Peyer's patch (tissue), 4 donors: ENCODE measurements at regions not wholly inside any gene's neighbourhood (a gene's known extent, or its start where the extent isn't known, plus 50 kb on each side); places are given as distances from the start of the nearest gene placed in this dataset.

Source experiments
- DNase-seq, 3 donors: peaks; one replicate each; pipeline ENCODE4 v3.0.0-alpha.2; 2017 to 2019
- H3K27ac ChIP-seq, 4 donors: fragments of 200-600 bp; sonication (generic); one replicate each; pipeline ENCODE4 v1.5.1; 2016 to 2019
- H3K27me3 ChIP-seq, 2 donors: fragments of 200-600 bp; sonication (generic); one replicate each; pipeline ENCODE4 v1.5.1; 2019
- H3K36me3 ChIP-seq, 3 donors: fragments of 200-600 bp; sonication (generic); one replicate each; pipeline ENCODE4 v1.5.1; 2016 to 2019
- H3K4me1 ChIP-seq, 4 donors: fragments of 200-600 bp; sonication (generic); one replicate each; pipeline ENCODE4 v1.5.1; 2016 to 2019
- H3K4me3 ChIP-seq, 4 donors: fragments of 200-600 bp; sonication (generic); 1 replicate in 3 of 4; 2 replicates in 1 of 4; pipeline ENCODE4 v1.5.1; 2016 to 2019; ENCODE audit warnings: mild to moderate bottlenecking in 1 of 4
- H3K9me3 ChIP-seq, 4 donors: fragments of 200-600 bp; sonication (generic); one replicate each; pipeline ENCODE4 v1.5.1; 2016 to 2019; ENCODE audit warnings: mild to moderate bottlenecking in 1 of 4
- POLR2A ChIP-seq, 2 donors: fragments of 450-650 bp; IDR thresholded peaks; one replicate each; pipeline ENCODE4 v1.5.1; 2017; ENCODE audit warnings: antibody characterized with exemption in 2 of 2, mild to moderate bottlenecking in 2 of 2, moderate library complexity in 2 of 2
- TF ChIP-seq, protein P1 (sequence below), 6 experiments: fragments of 450-650 bp in 4 of 6; fragments of 200-600 bp in 2 of 6; sonication (generic) in 1 of 6; IDR thresholded peaks; one replicate each; pipeline ENCODE4 v1.5.1; 2017 to 2019; ENCODE audit warnings: antibody characterized with exemption in 6 of 6, mild to moderate bottlenecking in 3 of 6, moderate library complexity in 1 of 6

DNA sequence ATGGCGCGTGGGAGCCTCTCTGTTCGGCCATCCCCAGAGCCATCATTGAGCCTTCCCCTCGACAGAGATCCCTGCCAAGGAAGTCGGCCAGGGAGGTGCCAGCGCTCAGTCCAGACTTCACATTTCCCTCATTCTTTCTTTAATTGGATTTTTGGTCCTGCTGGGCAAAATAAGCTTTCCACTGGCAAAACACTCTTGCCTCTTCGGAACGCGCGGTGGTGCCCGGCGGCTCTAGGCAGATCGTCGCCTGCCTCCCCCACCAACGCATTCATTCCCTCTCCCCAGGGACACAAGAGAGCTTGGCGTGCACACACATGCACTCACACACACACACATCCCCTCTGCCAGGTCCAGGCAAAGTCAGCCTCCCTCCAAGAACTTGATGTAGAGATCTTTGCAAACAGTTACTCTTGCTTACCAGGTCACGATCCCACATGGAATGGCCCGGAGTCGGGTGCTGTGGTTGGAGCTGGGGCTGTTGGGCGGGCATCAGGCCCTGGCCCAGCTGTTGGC, 257.1 kb downstream of the BCOR start:
- H3K4me3 ChIP-seq = no peak overlapping the region
- no peaks in the 10 kb centered on the region for H3K9me3 ChIP-seq
- H3K27ac ChIP-seq = no peak overlapping the region
- H3K4me1 ChIP-seq = no peaks in the 10 kb centered on the region
- no peaks in the 10 kb centered on the region for H3K27me3 ChIP-seq
- TF ChIP-seq, protein P1, sequence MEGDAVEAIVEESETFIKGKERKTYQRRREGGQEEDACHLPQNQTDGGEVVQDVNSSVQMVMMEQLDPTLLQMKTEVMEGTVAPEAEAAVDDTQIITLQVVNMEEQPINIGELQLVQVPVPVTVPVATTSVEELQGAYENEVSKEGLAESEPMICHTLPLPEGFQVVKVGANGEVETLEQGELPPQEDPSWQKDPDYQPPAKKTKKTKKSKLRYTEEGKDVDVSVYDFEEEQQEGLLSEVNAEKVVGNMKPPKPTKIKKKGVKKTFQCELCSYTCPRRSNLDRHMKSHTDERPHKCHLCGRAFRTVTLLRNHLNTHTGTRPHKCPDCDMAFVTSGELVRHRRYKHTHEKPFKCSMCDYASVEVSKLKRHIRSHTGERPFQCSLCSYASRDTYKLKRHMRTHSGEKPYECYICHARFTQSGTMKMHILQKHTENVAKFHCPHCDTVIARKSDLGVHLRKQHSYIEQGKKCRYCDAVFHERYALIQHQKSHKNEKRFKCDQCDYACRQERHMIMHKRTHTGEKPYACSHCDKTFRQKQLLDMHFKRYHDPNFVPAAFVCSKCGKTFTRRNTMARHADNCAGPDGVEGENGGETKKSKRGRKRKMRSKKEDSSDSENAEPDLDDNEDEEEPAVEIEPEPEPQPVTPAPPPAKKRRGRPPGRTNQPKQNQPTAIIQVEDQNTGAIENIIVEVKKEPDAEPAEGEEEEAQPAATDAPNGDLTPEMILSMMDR (IDR thresholded peaks at IDR 0.05) = no peak
- TF ChIP-seq POLR2A (IDR thresholded peaks at IDR 0.05) = no peak
- no peak for DNase-seq
- no peaks in the 10 kb centered on the region for H3K36me3 ChIP-seq

DNA sequence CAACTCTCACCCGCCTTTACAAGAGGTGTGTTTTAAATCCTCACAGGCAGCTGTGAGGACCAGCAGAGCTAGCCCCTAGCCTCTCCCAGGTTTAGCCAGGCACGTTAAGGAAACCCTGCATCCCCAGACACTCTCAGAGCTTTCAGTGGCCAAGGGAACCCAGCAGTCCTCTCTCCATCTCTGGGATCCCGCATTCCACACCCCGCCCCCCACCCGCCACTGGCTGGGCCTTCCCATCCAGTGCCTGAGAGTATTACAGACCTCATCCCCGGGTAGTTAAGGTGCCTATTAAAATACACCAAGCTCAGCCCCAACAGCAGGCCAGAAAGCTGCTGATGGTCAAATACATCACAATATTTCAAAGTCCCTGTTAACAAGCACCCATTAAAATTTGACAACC, 256.2 kb downstream of the BCOR start:
- no peaks in the 10 kb centered on the region for H3K27me3 ChIP-seq
- DNase-seq = no peak
- H3K9me3 ChIP-seq = no peaks in the 10 kb centered on the region
- no peak overlapping the region for H3K27ac ChIP-seq
- H3K4me1 ChIP-seq = no peaks in the 10 kb centered on the region
- no peak overlapping the region for H3K4me3 ChIP-seq
- TF ChIP-seq, protein P1 (IDR thresholded peaks at IDR 0.05) = no peak
- TF ChIP-seq POLR2A (IDR thresholded peaks at IDR 0.05) = no peak
- no peaks in the 10 kb centered on the region for H3K36me3 ChIP-seq

DNA sequence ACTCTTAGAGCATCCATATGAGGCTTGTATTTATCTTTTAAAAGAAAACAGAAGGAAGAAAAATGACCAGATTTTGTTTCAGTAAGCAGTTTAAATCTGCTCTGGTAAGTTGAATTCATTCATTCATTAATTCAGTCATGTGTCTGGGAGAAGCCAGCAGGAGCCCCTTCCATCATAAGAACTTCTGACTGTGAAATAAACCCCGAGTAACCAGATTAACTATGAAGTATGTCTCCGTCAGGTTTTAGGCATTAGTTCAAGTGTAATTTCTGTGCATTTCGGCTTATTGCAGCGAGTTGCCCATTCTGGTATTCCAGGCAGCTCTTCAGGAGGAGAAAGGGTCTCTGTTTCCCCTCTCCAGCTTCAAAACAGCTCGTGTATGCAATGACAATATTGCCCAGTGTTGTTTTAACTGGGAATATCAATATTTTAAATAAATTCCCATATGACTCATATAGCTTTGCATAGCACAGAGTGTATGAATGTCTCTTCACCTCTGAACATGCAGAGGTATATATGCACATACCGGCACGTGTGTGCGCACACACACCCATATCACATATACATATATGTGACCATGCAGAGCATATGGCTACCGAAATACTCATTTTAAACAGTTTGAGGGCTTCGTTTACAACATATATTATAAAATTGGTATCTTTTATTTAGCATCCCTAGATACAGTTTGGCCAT, 255.3 kb downstream of the BCOR start:
- Histone ChIP-seq H3K4me1 (no peaks in the 10 kb centered on the region), H3K9me3 (no peaks in the 10 kb centered on the region), H3K27me3 (no peaks in the 10 kb centered on the region), H3K27ac (no peak overlapping the region), H3K36me3 (no peaks in the 10 kb centered on the region), H3K4me3 (no peak overlapping the region)
- no peak for DNase-seq
- no peak for TF ChIP-seq POLR2A (IDR thresholded peaks at IDR 0.05)
- TF ChIP-seq, protein P1 (IDR thresholded peaks at IDR 0.05) = no peak

DNA sequence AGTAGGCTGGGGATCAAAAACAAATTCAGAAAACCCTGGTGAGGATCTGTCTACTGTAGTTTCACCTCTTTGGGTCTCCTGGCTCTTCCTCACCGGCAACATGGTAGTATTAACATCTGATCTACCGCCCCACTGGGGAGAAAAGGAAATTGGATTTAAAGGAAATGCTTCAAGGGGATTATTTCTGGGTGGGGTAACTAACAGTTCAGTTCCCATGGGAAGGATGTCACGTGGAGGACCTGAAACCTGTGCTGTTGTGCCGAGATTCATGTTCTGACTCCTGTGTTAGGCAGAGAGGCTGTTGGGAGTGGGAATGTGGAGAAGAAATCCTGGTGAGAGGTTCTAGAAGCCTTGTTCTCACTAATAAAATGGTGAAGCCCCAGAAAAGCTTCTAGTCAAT, 254.4 kb downstream of the BCOR start:
- Histone ChIP-seq H3K9me3 (no peaks in the 10 kb centered on the region), H3K36me3 (no peaks in the 10 kb centered on the region), H3K4me3 (no peak overlapping the region), H3K27ac (no peak overlapping the region), H3K27me3 (no peaks in the 10 kb centered on the region), H3K4me1 (no peaks in the 10 kb centered on the region)
- DNase-seq = no peak
- TF ChIP-seq, protein P1 (IDR thresholded peaks at IDR 0.05) = no peak
- no peak for TF ChIP-seq POLR2A (IDR thresholded peaks at IDR 0.05)

DNA sequence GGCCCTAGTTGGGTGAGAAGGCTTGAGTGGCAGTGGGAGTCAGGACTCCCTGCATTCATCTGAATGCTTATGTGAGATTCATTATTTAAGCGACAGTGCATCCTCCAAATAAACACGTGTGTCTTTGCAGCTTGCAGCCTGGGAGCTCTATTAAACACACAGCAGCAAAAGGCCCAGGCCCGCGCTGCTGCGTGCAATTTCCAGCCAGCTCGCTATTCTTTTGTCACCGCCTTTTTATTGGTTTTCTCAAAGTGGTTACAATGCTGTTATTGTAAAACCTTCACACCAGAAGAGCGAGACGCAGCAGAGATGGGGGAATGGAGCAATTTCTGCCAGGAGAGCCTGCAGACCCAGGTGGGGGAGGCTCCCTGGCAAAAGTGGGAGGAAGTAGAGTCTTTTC, 252.5 kb downstream of the BCOR start:
- Histone ChIP-seq H3K4me1 (no peaks in the 10 kb centered on the region), H3K4me3 (no peak overlapping the region), H3K9me3 (no peaks in the 10 kb centered on the region), H3K27me3 (no peaks in the 10 kb centered on the region), H3K27ac (no peak overlapping the region), H3K36me3 (no peaks in the 10 kb centered on the region)
- TF ChIP-seq, protein P1 (IDR thresholded peaks at IDR 0.05) = no peak
- no peak for TF ChIP-seq POLR2A (IDR thresholded peaks at IDR 0.05)
- no peak for DNase-seq
